H1 (cell line): ENCODE measurements at regions not wholly inside any gene's neighbourhood (a gene's known extent, or its start where the extent isn't known, plus 50 kb on each side); places are given as distances from the start of the nearest gene placed in this dataset.

Source experiments
- CTCF ChIA-PET: fragments of 300-600 bp; sonication (Branson Sonifier 250); formaldehyde crosslinking; loops from one replicate; lab custom pipeline; 2021; ENCODE audit not compliant: partially characterized antibody; lab: Charles Lee
- POLR2A ChIA-PET: fragments of 300-600 bp; sonication (Branson Sonifier 250); formaldehyde crosslinking; loops from one replicate; lab custom pipeline; 2021; ENCODE audit warnings: inconsistent platforms; ENCODE audit not compliant: partially characterized antibody; lab: Charles Lee
- DNase-seq, 2 experiments: peaks; one replicate each; pipeline versions ENCODE4 v3.0.0 to v3.0.0-alpha.2; 2010 to 2022; ENCODE audit warnings: low spot score in 2 of 2, low read depth in 1 of 2, mixed read lengths in 1 of 2
- FAIRE-seq: peaks from 2 replicates; lab custom pipeline; 2011; peaks lifted over from hg19 to GRCh38; lab: Jason Lieb, UNC
- H2AFZ ChIP-seq: 2 replicates; pipeline ENCODE4 v1.8.1; 2012; ENCODE audit warnings: low read length, inconsistent platforms
- H2AK5ac ChIP-seq: 2 replicates; pipeline ENCODE4 v1.6.1; 2013; ENCODE audit warnings: low read depth, low read length
- H2BK120ac ChIP-seq: replicated peaks from 2 replicates; pipeline ENCODE3; 2013; ENCODE audit warnings: low read depth, low read length, inconsistent platforms
- H2BK12ac ChIP-seq: 2 replicates; pipeline ENCODE4 v1.6.1; 2013; ENCODE audit warnings: low read depth, low read length
- H2BK15ac ChIP-seq: 2 replicates; pipeline ENCODE4 v1.6.1; 2013; ENCODE audit warnings: low read length
- H2BK20ac ChIP-seq: 2 replicates; pipeline ENCODE4 v1.6.1; 2013; ENCODE audit warnings: low read length
- H2BK5ac ChIP-seq: 2 replicates; pipeline ENCODE4 v1.6.1; 2013; ENCODE audit warnings: low read depth, low read length
- H3K14ac ChIP-seq: 2 replicates; pipeline ENCODE4 v1.6.1; 2013; ENCODE audit warnings: inconsistent platforms; ENCODE audit not compliant: insufficient read length
- H3K18ac ChIP-seq: 2 replicates; pipeline ENCODE4 v1.6.1; 2013; ENCODE audit warnings: low read length; ENCODE audit errors: extremely low read depth
- H3K23ac ChIP-seq: 2 replicates; pipeline ENCODE4 v1.6.1; 2013; ENCODE audit warnings: inconsistent platforms; ENCODE audit not compliant: insufficient read length
- H3K23me2 ChIP-seq: 2 replicates; pipeline ENCODE4 v1.6.1; 2013; ENCODE audit warnings: low read depth, low read length
- H3K27ac ChIP-seq: 2 replicates; pipeline ENCODE4 v1.6.1; 2011; ENCODE audit warnings: low read depth, low read length, inconsistent platforms
- H3K27me3 ChIP-seq, 4 experiments: replicated peaks in 1 of 4; 1 replicate in 1 of 4; 2 replicates in 3 of 4; pipeline versions ENCODE4 v1.6.1 to v1.8.1; 2011 to 2013; ENCODE audit warnings: low read length in 3 of 4, mild to moderate bottlenecking in 3 of 4, inconsistent platforms in 2 of 4, mixed read lengths in 2 of 4, moderate library complexity in 1 of 4; ENCODE audit not compliant: control insufficient read depth in 3 of 4, insufficient read depth in 3 of 4; ENCODE audit errors: extremely low read depth in 1 of 4
- H3K36me3 ChIP-seq, 4 experiments: 2 replicates each; pipeline versions ENCODE4 v1.6.1 to v1.8.1; 2011 to 2013; ENCODE audit warnings: mild to moderate bottlenecking in 4 of 4, low read length in 3 of 4, moderate library complexity in 2 of 4, control low read depth in 1 of 4, inconsistent platforms in 1 of 4; ENCODE audit not compliant: insufficient read depth in 4 of 4, control insufficient read depth in 2 of 4
- H3K4ac ChIP-seq: replicated peaks from 2 replicates; pipeline ENCODE3; 2013; ENCODE audit warnings: low read length, low read depth, mixed read lengths, inconsistent platforms; ENCODE audit not compliant: insufficient read length
- H3K4me1 ChIP-seq, 4 experiments: replicated peaks in 1 of 4; 1 replicate in 1 of 4; 2 replicates in 3 of 4; pipeline versions ENCODE4 v1.6.1 to v1.8.1; 2011 to 2013; ENCODE audit warnings: low read length in 3 of 4, inconsistent platforms in 2 of 4, mixed read lengths in 1 of 4; ENCODE audit not compliant: insufficient read depth in 4 of 4, control insufficient read depth in 3 of 4
- H3K4me2 ChIP-seq, 2 experiments: 2 replicates each; pipeline versions ENCODE4 v1.6.1 to v1.8.1; 2011 to 2013; ENCODE audit warnings: low read depth in 2 of 2, low read length in 2 of 2, control low read depth in 1 of 2, inconsistent platforms in 1 of 2, mild to moderate bottlenecking in 1 of 2; ENCODE audit not compliant: insufficient read depth in 1 of 2
- H3K4me3 ChIP-seq, 4 experiments: fragments of 200-600, 300-600 bp in 1 of 4; sonication (generic), shearing (Covaris generic), sonication (Bioruptor Twin) in 1 of 4; 2 replicates each; pipeline versions ENCODE4 v1.5.1 to v1.8.1; 2011 to 2016; ENCODE audit warnings: low read length in 4 of 4, low read depth in 3 of 4, control low read depth in 2 of 4, inconsistent platforms in 2 of 4, mild to moderate bottlenecking in 2 of 4, mixed read lengths in 1 of 4, moderate library complexity in 1 of 4; ENCODE audit not compliant: insufficient read depth in 2 of 4; ENCODE audit errors: extremely low read depth in 1 of 4
- H3K56ac ChIP-seq: replicated peaks from 2 replicates; pipeline ENCODE3; 2013; ENCODE audit warnings: low read depth, mild to moderate bottlenecking, mixed read lengths, low read length, inconsistent platforms; ENCODE audit not compliant: insufficient read length
- H3K79me1 ChIP-seq: 2 replicates; pipeline ENCODE4 v1.6.1; 2013; ENCODE audit warnings: low read depth, low read length, control low read depth
- H3K79me2 ChIP-seq, 2 experiments: 2 replicates each; pipeline versions ENCODE4 v1.6.1 to v1.8.1; 2012 to 2013; ENCODE audit warnings: low read length in 2 of 2, mild to moderate bottlenecking in 2 of 2, inconsistent platforms in 1 of 2; ENCODE audit not compliant: insufficient read depth in 2 of 2, control insufficient read depth in 1 of 2
- H3K9ac ChIP-seq, 4 experiments: replicated peaks in 1 of 4; 1 replicate in 1 of 4; 2 replicates in 3 of 4; pipeline versions ENCODE4 v1.6.1 to v1.8.1; 2011 to 2013; ENCODE audit warnings: low read depth in 3 of 4, low read length in 3 of 4, control low read depth in 2 of 4, mild to moderate bottlenecking in 2 of 4, moderate library complexity in 2 of 4, inconsistent platforms in 1 of 4; ENCODE audit errors: extremely low read depth in 1 of 4
- H3K9me3 ChIP-seq, 2 experiments: 2 replicates each; pipeline versions ENCODE4 v1.6.1 to v1.8.1; 2012 to 2013; ENCODE audit warnings: mild to moderate bottlenecking in 2 of 2, moderate library complexity in 2 of 2, control low read depth in 1 of 2, inconsistent platforms in 1 of 2, low read depth in 1 of 2, low read length in 1 of 2, mixed read lengths in 1 of 2; ENCODE audit not compliant: insufficient read depth in 2 of 2
- H4K20me1 ChIP-seq, 2 experiments: replicated peaks in 1 of 2; 2 replicates each; pipeline versions ENCODE3 to v1.8.1; 2011 to 2013; ENCODE audit warnings: inconsistent platforms in 2 of 2, low read length in 2 of 2, mild to moderate bottlenecking in 1 of 2; ENCODE audit not compliant: insufficient read depth in 2 of 2, control insufficient read depth in 1 of 2
- H4K5ac ChIP-seq: 2 replicates; pipeline ENCODE4 v1.6.1; 2013; ENCODE audit warnings: low read length, low read depth, mixed read lengths, inconsistent platforms; ENCODE audit not compliant: insufficient read length
- H4K8ac ChIP-seq: 2 replicates; pipeline ENCODE4 v1.8.0; 2013; ENCODE audit warnings: mild to moderate bottlenecking, moderate library complexity, low read length, inconsistent platforms; ENCODE audit not compliant: insufficient read depth; ENCODE audit errors: extremely low read depth
- H4K91ac ChIP-seq: replicated peaks from 2 replicates; pipeline ENCODE3; 2013; ENCODE audit warnings: low read length, mixed read lengths, inconsistent platforms; ENCODE audit not compliant: insufficient read length
- CHD1 ChIP-seq: IDR thresholded peaks from 2 replicates; pipeline ENCODE4 v1.6.1; 2012; ENCODE audit warnings: low read depth, low read length, improper control_type of control experiment
- HDAC2 ChIP-seq, 2 experiments: fragments of 300-600 bp in 1 of 2; sonication (generic) in 1 of 2; IDR thresholded peaks; 2 replicates each; pipeline ENCODE4 v1.6.1; 2011 to 2012; ENCODE audit warnings: low read depth in 2 of 2, low read length in 2 of 2, mild to moderate bottlenecking in 2 of 2, moderate library complexity in 2 of 2, borderline replicate concordance in 1 of 2, inconsistent platforms in 1 of 2
- SP2 ChIP-seq: IDR thresholded peaks from 2 replicates; pipeline ENCODE4 v1.6.1; 2012; ENCODE audit warnings: mild to moderate bottlenecking, low read length, inconsistent platforms

DNA sequence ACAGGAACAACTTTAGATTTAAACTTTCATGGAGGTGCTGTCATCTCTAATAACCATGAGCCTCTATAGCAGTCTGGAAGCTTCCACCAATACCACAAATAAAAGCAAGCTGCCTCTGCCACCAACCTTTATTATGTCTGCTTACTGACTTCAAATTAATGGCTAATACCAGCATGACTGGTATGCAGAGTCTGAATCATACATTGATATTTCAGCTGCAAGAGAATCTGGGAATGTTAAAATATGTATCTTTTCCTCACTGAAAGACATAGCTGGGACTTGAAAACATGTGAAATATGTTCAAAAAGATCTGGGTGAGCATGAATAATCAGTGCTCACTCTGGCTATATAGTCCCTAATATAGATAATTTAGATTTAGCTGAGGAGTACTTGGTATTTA lies 488.6 kb downstream of the CDH8 start:
- Histone ChIP-seq H2AFZ (no peak overlapping the region), H3K27me3 (no peaks in the 10 kb centered on the region), H4K91ac (no peak overlapping the region), H4K5ac (no peak overlapping the region), H3K79me2 (no peaks in the 10 kb centered on the region), H3K23me2 (no peaks in the 10 kb centered on the region), H2BK15ac (no peak overlapping the region), H3K9me3 (no peaks in the 10 kb centered on the region), H3K36me3 (no peaks in the 10 kb centered on the region), H3K4ac (no peak overlapping the region), H2AK5ac (no peak overlapping the region), H3K14ac (no peak overlapping the region), H3K4me2 (no peak overlapping the region), H3K4me3 (no peak overlapping the region), H2BK20ac (no peak overlapping the region), H3K79me1 (no peaks in the 10 kb centered on the region), H3K9ac (no peak overlapping the region), H4K20me1 (no peaks in the 10 kb centered on the region), H2BK120ac (no peak overlapping the region), H2BK12ac (no peak overlapping the region), H4K8ac (no peak overlapping the region), H2BK5ac (no peak overlapping the region), H3K4me1 (no peaks in the 10 kb centered on the region), H3K18ac (no peak overlapping the region), H3K23ac (no peak overlapping the region), H3K56ac (no peak overlapping the region), H3K27ac (no peak overlapping the region)
- TF ChIP-seq CHD1: no peak
- no peak for TF ChIP-seq HDAC2 (IDR thresholded peaks at IDR 0.05; ENCODE audit: borderline replicate concordance in 1 of 2, low read depth in 2 of 2, low read length in 2 of 2)
- no peak for TF ChIP-seq SP2
- ChIA-PET CTCF (no interaction called here), POLR2A (no interaction called here)
- FAIRE-seq (no peak), DNase-seq (no peak)
